Fibroblast of the aortic adventitia (primary cell): ENCODE measurements at regions not wholly inside any gene's neighbourhood (a gene's known extent, or its start where the extent isn't known, plus 50 kb on each side); places are given as distances from the start of the nearest gene placed in this dataset.

Experiments
- DNase-seq: peaks from one replicate; pipeline ENCODE4 v3.0.0-alpha.2; 2010; ENCODE audit warnings: low read depth
- H3K4me3 ChIP-seq: 2 replicates; pipeline ENCODE4 v1.5.1; 2011; ENCODE audit warnings: low read depth, mild to moderate bottlenecking, control low read depth, low read length, moderate library complexity
- CTCF ChIP-seq: IDR thresholded peaks from 2 replicates; pipeline ENCODE4 v1.5.1; 2011; ENCODE audit warnings: mild to moderate bottlenecking, low read length, control low read depth, inconsistent platforms; ENCODE audit not compliant: insufficient read depth

DNA sequence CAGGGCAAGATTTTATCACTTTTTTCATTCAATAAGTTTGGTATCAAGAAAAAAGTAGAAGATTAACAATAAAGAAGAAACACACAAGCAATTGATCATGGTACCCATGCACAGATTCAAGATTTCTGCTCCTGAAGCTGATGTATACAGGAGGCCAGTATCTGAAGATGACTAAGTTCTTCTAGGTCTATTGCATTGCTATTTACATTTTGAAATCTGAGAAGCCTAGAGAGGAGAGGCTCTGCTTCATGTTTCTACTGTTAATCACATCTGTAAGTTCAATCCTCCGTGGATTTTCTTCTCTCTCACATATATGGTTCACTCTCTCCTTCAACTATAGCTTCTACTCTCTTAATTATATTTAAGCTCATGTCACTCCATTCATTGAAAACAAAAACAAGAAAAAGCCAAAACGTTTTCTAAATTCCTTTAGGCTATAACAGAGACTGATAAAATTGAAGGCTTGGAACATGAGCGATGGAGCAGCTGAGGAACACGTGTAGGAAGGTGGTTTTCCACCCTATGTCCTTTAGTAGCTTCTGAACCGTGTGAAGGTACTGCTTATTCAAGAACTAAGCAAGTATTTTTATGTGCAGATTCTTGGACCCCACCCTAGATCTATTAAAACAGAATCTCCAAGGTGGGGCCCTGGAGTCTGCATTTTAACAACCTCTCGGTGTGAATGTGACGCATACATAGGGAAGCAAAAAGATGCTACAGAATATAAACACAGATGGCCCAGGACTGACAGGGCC, 198.2 kb downstream of the EFNB2 start:
- no peak for DNase-seq
- no peak overlapping the region for H3K4me3 ChIP-seq
- no peak for TF ChIP-seq CTCF

GRCh38 chr13:106336668-106337067, 198.8 kb downstream of the EFNB2 start:
- no peak for TF ChIP-seq CTCF
- no peak for DNase-seq
- no peak overlapping the region for H3K4me3 ChIP-seq

DNA sequence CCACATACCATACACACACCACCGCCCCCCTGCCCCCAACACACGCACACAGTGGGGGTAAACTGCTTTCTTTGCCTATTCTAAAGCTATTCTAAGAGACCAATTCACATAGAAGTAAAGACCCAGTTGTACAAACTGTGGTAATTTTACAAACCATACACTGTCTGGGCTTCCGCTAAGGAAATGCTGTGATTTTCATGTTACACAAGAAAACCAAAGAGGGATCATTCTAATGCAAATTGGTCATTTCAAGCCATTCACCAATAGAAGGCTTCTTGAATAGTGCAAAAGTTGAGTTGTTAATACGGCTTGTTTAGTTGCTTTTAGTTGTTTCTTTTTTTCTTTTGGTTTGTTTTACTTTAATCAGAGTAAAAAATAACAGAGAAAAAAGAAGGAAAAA, 202.8 kb downstream of the EFNB2 start:
- TF ChIP-seq CTCF: no peak
- no peak for DNase-seq

DNA sequence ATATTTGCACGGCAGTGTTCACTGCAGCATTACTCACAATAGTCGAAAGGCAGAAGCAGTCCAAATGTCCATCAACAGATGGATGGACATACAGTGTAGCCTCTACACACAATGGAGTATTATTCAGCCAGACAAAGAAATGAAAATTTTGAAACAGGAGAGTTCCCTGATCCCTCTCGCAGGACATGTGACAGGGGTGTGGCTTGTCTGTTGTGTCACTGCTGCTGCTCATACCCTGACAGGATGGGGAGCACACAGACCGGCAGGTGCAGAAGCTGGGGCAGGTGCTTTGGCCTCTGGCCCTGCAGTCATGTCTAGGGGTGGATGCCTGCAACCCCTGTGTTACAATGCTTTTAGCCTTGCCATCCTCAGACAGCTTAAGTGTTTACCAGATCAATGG, 204.3 kb downstream of the EFNB2 start:
- no peak overlapping the region for H3K4me3 ChIP-seq
- no peak for TF ChIP-seq CTCF
- no peak for DNase-seq

More for the DNA sequence above, 202.8 kb downstream of the EFNB2 start:
- no peak overlapping the region for H3K4me3 ChIP-seq

- TF ChIP-seq CTCF: no peak
- H3K4me3 ChIP-seq: no peak overlapping the region
- DNase-seq: no peak
Observed at GRCh38 chr13:106329941-106330340, 205.5 kb downstream of the EFNB2 start.

- no peak for TF ChIP-seq CTCF
- no peak overlapping the region for H3K4me3 ChIP-seq
- DNase-seq: no peak
Observed at GRCh38 chr13:106326751-106327150, 208.7 kb downstream of the EFNB2 start.

DNA sequence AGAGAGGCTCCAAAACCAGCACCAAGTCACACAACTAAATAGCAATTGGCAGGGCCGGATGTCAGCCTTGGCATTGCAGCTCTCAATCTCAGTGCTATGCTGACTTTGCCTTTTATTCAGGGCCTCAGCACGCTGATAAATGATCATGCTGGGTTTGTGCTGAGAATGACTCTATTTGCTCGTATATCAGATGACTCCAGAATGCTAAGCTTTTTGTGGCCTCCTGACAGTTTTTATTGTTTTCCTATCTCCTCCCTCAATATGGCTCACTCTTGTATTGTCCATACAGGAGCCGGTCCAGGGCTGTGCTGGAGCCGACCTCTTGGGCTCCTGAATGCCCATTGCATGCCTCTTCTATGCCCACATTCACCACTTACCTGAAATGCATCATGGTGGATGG, 211.0 kb downstream of the EFNB2 start:
- H3K4me3 ChIP-seq: no peak overlapping the region
- no peak for TF ChIP-seq CTCF
- no peak for DNase-seq
